KMS-11 (cell line): ENCODE measurements at regions not wholly inside any gene's neighbourhood (a gene's known extent, or its start where the extent isn't known, plus 50 kb on each side); places are given as distances from the start of the nearest gene placed in this dataset.

Source experiments
- H2AFZ ChIP-seq: fragments of 200-600 bp; sonication (generic); 2 replicates; pipeline ENCODE4 v1.6.1; 2016; ENCODE audit warnings: antibody characterized with exemption, mixed run types, low read depth
- H3K27ac ChIP-seq: fragments of 200-600 bp; sonication (generic); 2 replicates; pipeline ENCODE4 v1.6.1; 2016; ENCODE audit warnings: mild to moderate bottlenecking, mixed run types
- H3K27me3 ChIP-seq: fragments of 200-600 bp; sonication (generic); 2 replicates; pipeline ENCODE4 v1.6.1; 2017; ENCODE audit warnings: mild to moderate bottlenecking, low read depth, mixed run types, moderate library complexity; ENCODE audit not compliant: insufficient read depth
- H3K36me3 ChIP-seq: fragments of 200-600 bp; sonication (generic); 2 replicates; pipeline ENCODE4 v1.6.1; 2017; ENCODE audit warnings: mild to moderate bottlenecking, mixed run types; ENCODE audit not compliant: insufficient read depth
- H3K4me1 ChIP-seq: fragments of 200-600 bp; sonication (generic); 2 replicates; pipeline ENCODE4 v1.6.1; 2016; ENCODE audit warnings: mild to moderate bottlenecking, low read depth, mixed run types; ENCODE audit not compliant: poor library complexity, severe bottlenecking
- H3K4me2 ChIP-seq: fragments of 200-600 bp; sonication (generic); 2 replicates; pipeline ENCODE4 v1.7.0; 2016; ENCODE audit warnings: mild to moderate bottlenecking, mixed run types
- H3K4me3 ChIP-seq: fragments of 200-600 bp; sonication (generic); IDR thresholded peaks from 2 replicates; pipeline ENCODE4 v1.6.1; 2017; ENCODE audit warnings: low read depth, low read length, mixed read lengths; ENCODE audit not compliant: insufficient read depth
- H3K79me2 ChIP-seq: fragments of 200-600 bp; sonication (generic); 2 replicates; pipeline ENCODE4 v1.6.1; 2016; ENCODE audit warnings: low read depth, mixed run types; ENCODE audit not compliant: insufficient read depth
- H3K9ac ChIP-seq: fragments of 200-600 bp; sonication (generic); 2 replicates; pipeline ENCODE4 v1.6.1; 2016; ENCODE audit warnings: mild to moderate bottlenecking, mixed run types
- H4K20me1 ChIP-seq: fragments of 200-600 bp; sonication (generic); 2 replicates; pipeline ENCODE4 v1.6.1; 2016; ENCODE audit warnings: mild to moderate bottlenecking, mixed run types; ENCODE audit not compliant: insufficient read depth
- CTCF ChIP-seq: fragments of 200-600 bp; sonication (generic); conservative IDR thresholded peaks from 2 replicates; pipeline ENCODE4 v1.6.1; 2017; ENCODE audit warnings: low read depth, mild to moderate bottlenecking, antibody characterized with exemption, low read length, moderate library complexity, mixed read lengths

GRCh38 chr3:81216192-81216591 lies 545.3 kb downstream of the GBE1 start:
- no peak overlapping the region for H3K9ac ChIP-seq
- H2AFZ ChIP-seq: no peak overlapping the region
- H3K27ac ChIP-seq: no peak overlapping the region
- no peak for TF ChIP-seq CTCF
- H3K27me3 ChIP-seq: no peaks in the 10 kb centered on the region
- no peaks in the 10 kb centered on the region for H3K4me1 ChIP-seq
- H3K36me3 ChIP-seq: no peaks in the 10 kb centered on the region
- H3K79me2 ChIP-seq: no peaks in the 10 kb centered on the region
- H3K4me2 ChIP-seq: no peak overlapping the region
- H3K4me3 ChIP-seq: no peak overlapping the region
- no peaks in the 10 kb centered on the region for H4K20me1 ChIP-seq

- Histone ChIP-seq H3K36me3 (no peaks in the 10 kb centered on the region), H3K9ac (no peak overlapping the region), H3K27me3 (no peaks in the 10 kb centered on the region), H4K20me1 (no peaks in the 10 kb centered on the region), H3K4me3 (no peak overlapping the region), H3K4me2 (no peak overlapping the region), H2AFZ (no peak overlapping the region), H3K79me2 (no peaks in the 10 kb centered on the region), H3K4me1 (no peaks in the 10 kb centered on the region), H3K27ac (no peak overlapping the region)
- no peak for TF ChIP-seq CTCF
These were observed 546.8 kb downstream of the GBE1 start for GRCh38 chr3:81214631-81215030.

DNA sequence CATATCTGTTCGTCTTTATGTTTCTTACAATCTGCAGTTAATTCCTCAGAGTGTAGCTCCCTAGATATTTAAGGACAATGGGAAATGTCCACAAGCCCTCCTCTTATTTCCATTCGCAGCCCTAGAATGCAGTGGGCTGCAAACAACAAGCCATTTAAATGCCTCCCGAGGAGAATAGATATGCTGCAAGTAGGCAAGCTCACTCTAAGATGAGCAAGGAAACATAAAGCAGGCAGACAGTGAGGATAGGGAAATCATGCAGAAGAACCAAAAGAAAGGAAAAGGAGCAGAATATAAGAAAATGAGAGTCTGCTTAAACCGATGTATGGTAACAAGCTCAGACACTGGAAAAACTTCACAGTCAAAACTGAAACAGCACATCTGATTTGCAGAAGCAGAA lies 561.9 kb downstream of the GBE1 start:
- H4K20me1 ChIP-seq: no peaks in the 10 kb centered on the region
- H2AFZ ChIP-seq: no peak overlapping the region
- H3K79me2 ChIP-seq: no peaks in the 10 kb centered on the region
- no peak overlapping the region for H3K4me3 ChIP-seq
- H3K9ac ChIP-seq: no peak overlapping the region
- no peak for TF ChIP-seq CTCF
- no peak overlapping the region for H3K4me2 ChIP-seq
- H3K36me3 ChIP-seq: no peaks in the 10 kb centered on the region
- no peaks in the 10 kb centered on the region for H3K27me3 ChIP-seq
- no peak overlapping the region for H3K27ac ChIP-seq
- H3K4me1 ChIP-seq: no peaks in the 10 kb centered on the region

DNA sequence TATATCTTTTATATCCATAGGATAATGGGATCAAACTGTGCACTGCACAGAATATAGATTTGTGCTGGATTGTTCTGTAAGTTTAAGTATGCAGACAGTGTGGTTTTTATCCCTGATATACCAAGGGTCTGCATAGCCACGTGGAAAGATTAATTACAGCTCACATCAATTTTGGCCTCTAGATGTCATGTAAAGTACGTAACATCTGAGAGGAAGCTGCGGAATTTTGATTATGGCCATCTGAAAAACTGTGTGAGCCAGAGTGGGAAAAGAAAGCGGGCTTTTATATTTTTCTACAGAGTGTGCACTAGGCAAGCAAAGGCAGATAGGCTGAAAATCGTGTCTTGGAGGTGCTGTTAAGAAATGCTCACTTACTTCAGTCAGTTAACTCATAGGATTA lies 562.7 kb downstream of the GBE1 start:
- no peak overlapping the region for H3K27ac ChIP-seq
- TF ChIP-seq CTCF: no peak
- H3K36me3 ChIP-seq: no peaks in the 10 kb centered on the region
- no peaks in the 10 kb centered on the region for H3K4me1 ChIP-seq
- H2AFZ ChIP-seq: no peak overlapping the region
- no peaks in the 10 kb centered on the region for H4K20me1 ChIP-seq
- H3K4me3 ChIP-seq: no peak overlapping the region
- no peak overlapping the region for H3K4me2 ChIP-seq
- no peaks in the 10 kb centered on the region for H3K27me3 ChIP-seq
- H3K9ac ChIP-seq: no peak overlapping the region
- H3K79me2 ChIP-seq: no peaks in the 10 kb centered on the region

DNA sequence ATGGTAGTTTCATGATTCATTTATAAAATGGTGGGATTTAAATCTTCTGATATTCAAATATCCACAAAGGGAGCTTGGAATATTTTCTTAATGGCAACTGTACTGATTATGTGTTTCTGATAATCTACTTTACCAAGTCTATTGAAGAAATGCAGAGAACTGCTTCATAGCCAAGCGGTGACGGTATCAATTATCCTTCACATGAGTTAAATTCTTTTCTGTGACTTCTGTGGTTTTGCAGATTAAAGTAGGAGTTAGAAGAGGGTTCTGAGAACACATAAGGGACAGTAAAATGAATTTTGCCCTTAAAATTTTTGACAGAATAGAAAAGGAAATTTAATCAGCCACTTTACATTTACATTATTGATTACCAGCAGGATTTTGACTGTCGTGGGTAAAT lies 563.2 kb downstream of the GBE1 start:
- no peak for TF ChIP-seq CTCF
- Histone ChIP-seq H4K20me1 (no peaks in the 10 kb centered on the region), H3K9ac (no peak overlapping the region), H3K4me2 (no peak overlapping the region), H3K79me2 (no peaks in the 10 kb centered on the region), H3K4me3 (no peak overlapping the region), H3K27ac (no peak overlapping the region), H3K27me3 (no peaks in the 10 kb centered on the region), H3K36me3 (no peaks in the 10 kb centered on the region), H2AFZ (no peak overlapping the region), H3K4me1 (no peaks in the 10 kb centered on the region)
